GM18867 (cell line): ENCODE measurements at regions not wholly inside any gene's neighbourhood (a gene's known extent, or its start where the extent isn't known, plus 50 kb on each side); places are given as distances from the start of the nearest gene placed in this dataset.

ENCODE experiments used
- ATAC-seq: cut with Tn5 transposase; IDR thresholded peaks from one replicate; pipeline ENCODE4 v1.9.1; 2021; ENCODE audit warnings: mild to moderate bottlenecking, moderate library complexity; ENCODE audit not compliant: unreplicated experiment

DNA sequence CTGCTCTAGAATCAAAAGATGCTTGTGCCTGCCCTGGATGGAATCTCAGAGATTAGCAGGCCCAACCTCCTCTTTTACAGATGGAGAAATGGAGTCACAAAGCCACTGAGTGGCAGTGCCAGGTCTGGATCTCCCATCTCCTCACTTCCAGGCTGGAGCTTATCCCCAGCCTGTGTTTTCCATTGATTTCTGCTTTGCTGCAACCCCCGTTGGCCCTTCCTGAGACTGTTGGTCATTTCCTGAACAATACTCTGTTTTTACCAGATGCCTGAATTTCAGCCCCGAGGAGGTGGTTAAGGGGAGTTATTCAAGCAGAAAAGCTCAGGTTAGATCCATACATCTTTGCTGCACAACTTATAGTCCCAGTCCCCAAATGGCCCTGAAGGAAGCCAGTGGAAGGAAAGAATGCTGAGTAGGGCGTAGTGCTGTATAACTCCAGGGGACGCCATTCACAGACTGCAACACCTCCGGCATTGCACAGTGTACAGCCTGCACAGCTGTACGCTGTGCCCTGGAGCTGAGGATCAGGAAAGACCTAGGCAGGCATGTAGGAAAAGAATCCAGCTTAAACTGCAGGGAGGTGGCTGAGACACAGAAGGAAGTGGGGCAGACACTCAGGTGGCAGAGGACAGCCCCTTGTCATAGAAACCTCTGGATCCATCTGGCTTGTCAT, 77.5 kb downstream of the RPLP1 start:
- ATAC-seq, result no peak

- no peak for ATAC-seq
Measured at GRCh38 chr15:69530991-69531664, 78.5 kb downstream of the RPLP1 start.

- no peak for ATAC-seq
Measured at GRCh38 chr15:69531665-69532027, 79.0 kb downstream of the RPLP1 start.

- no peak for ATAC-seq
Measured at GRCh38 chr15:69532066-69532465, 79.4 kb downstream of the RPLP1 start.

GRCh38 chr15:69532856-69533255, 80.2 kb downstream of the RPLP1 start:
- no peak for ATAC-seq

DNA sequence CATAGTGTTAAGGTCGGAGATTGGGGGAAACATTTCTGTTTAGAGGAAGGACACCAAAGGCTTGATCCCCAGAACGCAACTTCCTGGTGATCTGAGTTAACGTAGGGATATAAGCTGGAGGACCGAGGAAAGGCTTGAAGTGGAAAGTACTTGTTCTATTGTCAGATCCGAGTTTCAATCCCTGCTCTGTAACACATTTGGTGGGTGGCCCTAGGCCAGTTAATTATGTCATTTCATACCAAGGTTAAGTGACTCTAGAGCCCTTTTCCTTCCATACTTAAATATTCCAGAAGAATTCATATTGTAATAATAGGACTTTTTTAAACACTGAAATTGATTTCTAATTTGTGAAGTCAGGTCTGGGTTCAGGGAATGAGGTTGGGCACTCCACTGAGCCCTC, 80.9 kb downstream of the RPLP1 start:
- ATAC-seq, result no peak

DNA sequence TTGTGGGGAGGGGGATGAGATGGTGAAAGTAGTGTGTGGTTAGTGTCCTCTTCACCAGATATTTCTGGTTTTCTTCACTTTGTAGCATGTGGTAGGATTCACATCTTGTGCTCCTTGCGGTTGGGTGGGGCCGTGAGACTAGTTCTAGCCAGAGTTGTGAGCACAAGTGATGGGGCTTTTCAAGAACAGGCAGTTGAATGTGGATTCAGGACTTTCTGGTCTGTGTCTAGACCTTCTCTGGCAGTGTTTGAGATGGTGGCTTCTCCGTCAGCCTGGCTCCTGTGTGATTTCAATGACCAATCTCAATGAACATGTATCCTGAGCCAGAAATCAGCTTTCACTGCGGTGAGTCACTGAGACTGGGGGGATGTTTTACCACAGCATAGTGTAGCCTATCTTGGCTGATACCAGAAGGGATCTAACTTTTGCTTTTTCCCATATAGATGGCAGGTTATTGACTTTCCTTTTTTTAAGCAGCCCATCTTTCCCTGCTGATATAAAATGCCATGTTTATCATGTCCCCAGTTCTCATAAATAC, 82.6 kb downstream of the RPLP1 start:
- no peak for ATAC-seq

- no peak for ATAC-seq
Measured at GRCh38 chr15:69535998-69536397, 83.4 kb downstream of the RPLP1 start.

- no peak for ATAC-seq
Measured at GRCh38 chr15:69536726-69537512, 84.3 kb downstream of the RPLP1 start.

DNA sequence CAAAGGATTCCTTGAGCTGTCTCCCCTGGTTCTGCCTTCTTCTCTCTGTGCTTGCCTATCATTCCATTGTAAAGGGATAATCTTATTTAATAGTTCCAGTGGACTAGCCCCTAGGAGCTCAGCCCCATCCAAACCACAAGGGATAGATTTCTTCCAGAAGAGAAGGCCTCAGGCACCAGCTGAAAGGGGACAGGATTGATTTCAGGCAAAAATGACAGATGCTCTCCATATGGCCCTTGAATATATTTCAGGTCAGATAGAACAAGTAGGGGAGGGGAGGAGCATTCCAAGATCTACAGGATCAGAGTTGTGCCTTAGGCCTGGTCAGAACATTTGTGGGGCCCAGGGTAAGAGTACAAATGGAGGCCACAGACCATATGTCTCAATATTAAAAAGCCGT, 85.3 kb downstream of the RPLP1 start:
- no peak for ATAC-seq

DNA sequence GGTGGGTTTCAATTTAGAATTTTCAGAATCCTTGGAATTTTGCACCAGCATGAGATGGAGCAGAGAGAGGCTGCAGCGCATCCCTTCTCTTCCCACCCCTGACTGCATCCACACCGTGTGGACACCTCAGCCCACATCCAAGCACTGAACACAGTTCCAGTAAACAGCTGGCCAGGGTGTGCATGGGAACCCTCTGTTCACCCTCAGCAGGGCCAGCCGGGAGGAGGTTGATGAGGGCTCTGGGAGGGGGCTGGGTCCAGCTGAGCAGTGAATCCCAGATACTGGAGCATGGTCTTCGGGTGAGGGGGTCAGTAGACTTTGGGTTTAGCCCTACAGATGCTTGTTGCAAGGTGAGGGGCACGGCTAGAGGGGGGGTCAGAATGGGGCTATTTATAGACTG, 85.8 kb downstream of the RPLP1 start:
- ATAC-seq, result no peak

DNA sequence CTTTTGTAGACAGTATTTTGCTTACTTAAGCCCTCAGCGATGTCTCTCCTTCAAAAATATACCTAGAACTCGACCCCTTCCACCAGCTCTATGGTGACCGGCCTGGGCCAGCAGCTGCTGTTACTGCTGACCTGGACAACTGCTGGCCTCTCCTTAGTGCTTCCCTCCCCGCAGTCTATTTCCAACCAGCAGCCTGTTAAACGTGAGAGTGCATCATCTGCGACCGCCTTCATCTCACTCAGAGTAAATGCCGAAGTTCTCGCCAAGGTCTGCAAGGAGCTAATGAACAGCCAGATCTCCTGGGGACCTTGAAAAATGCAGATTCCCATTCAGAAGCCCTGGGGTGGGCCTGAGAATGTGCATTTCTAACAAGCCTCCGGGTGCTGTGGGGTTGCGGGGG, 86.7 kb downstream of the RPLP1 start:
- no peak for ATAC-seq

DNA sequence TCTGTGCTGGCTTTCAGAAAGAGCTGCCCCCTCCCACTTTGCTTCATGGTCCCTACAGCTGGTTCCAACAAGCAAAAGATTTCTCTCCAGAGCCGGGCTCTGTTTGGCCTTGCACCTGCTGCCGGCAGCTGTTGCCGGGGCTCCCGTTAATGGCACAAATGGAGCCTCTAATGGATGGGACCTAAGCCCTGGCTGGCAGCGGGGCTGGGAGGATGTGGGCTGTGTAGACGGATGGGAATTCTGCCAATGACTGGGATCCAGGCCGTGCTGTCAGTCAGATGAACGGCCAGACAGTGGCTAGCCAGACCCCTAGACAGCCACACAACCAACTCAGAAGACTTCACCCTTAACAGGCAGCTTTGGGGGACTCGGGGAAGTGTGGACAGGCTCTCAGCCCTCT, 88.0 kb downstream of the RPLP1 start:
- no peak for ATAC-seq

DNA sequence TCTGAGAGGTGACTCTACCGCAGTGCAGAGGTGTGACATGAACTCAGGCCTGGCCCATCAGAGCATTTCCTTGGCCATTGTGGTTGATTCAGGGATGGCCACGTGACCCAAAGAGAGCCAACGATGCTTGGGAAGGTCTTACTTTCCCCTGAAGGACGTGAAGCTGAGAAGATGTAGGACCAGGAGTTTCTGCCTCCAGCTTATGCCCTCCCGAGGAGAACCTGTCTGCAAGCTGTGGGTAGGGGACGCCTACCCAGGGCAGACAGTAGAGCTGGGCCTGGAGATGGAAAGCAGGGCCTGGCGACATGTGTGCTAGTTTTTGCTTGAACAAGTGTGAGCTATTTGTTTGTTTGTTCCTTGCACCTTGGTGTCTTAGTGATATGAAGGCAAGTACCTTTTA, 89.4 kb downstream of the RPLP1 start:
- ATAC-seq, result no peak

GRCh38 chr15:69543681-69544364, 91.2 kb downstream of the RPLP1 start:
- ATAC-seq, result no peak

DNA sequence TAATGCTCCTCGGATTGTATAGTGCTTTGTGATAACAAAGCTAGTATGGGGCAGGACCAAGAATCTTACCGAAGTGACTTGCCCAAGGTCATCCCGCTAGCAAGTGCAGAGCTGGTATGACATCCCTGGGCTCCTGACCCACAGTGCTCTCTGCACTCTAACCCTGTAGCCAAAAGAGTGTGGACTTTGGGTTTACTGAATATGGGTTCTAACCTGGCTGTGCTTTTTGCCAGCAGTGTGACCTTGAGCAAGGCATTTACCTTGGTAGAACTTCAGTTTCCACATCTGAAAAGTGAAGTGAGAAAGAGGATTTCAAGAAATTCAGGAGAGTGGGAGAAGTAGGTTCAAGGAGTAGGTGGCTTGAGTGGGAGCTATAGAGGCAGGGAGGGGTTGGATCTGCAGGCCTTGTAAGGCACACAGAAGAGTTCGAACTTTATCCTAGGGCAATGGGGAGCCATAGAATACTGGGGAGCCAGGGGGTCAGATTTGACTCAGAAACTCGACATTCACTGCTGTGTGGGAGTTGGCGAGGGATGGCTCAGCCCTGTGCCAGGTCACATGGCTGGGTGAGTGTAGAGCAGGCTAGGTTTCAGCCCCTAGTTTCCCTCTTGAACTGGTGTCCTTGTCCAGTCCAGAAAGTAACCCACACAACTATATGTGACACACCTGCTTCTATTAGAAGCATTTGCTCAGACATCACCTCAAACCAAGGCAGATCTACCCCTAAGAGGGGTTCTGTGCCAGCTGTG, 91.9 kb downstream of the RPLP1 start:
- no peak for ATAC-seq

GRCh38 chr15:69546182-69546581, 93.6 kb downstream of the RPLP1 start:
- ATAC-seq, result no peak

DNA sequence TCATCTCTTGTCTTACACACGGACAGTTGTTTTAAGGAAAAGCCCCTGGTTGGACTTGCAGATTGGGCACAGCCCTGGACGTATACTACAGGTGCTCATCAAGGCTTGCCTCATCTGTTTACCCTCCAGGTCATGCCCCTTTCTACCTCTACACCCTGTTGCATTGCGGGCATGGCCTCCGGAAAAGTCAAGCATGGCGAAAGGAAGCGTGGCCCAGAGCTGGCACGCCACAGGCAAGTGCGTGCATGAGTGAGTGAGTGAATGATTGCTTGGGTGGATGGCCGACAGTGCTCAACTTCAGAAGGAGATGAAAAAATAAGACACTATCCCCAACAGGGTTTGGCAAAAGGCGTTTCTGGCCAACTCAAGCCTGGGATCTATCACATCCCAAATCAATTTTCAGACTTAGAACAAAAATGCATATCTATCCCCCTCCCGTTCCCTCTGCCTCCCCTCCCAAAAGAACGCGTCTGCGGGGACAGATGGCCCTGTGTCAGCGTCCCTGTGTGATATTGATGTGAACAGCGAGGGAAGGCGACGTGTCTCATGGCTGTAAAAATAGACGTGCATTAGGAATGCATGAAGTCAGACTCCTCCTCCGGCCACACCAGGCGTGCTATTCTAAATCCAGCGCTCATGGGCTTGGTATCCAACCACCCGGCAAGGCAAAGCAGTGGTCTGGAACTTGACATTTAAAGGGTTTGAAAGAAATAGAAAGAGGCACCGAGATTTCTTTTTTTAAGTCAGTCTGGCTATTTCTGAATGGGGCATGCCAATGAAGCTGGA, 96.0 kb downstream of the RPLP1 start:
- ATAC-seq, result no peak

GRCh38 chr15:69551391-69552056, 98.9 kb downstream of the RPLP1 start:
- ATAC-seq, result no peak
